ENCODE measurements at regions not wholly inside any gene's neighbourhood (a gene's known extent, or its start where the extent isn't known, plus 50 kb on each side); places are given as distances from the start of the nearest gene placed in this dataset.

DNA sequence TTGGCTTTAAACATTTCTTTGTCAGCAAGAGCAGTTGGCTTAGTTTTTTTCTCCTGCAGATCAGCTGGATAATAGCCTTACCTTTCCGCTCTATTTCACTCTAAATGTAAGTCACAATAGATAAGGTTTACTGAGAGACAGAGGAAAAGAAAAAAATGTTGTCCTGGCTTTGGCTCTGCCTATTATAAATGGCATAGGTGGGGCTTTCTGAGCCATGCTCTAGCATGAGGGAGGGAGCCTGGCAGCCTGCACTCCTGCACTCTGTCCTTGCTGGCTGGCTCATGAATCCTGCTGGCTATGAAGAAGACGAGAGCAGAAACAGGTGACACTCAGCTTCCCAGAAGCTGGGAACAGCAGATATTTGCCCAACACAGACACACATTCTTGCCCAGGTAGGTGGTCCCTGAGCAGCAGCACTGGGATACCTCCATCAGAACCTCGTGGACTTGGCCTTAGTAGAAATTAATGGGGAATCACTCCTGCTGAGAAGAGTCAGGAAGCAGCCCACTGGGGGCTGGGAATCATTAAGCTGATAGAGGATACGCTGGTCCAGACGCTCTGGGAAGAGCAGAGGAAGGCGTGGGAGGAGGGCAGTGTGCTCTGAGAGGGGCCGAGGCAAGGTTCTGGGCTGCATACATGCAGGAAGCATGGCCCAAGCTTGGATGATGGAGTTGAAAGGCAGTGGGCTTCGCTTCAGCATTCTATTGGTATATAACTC lies 514.4 kb upstream of the HS6ST1 start:
- TF ChIP-seq, protein P1, sequence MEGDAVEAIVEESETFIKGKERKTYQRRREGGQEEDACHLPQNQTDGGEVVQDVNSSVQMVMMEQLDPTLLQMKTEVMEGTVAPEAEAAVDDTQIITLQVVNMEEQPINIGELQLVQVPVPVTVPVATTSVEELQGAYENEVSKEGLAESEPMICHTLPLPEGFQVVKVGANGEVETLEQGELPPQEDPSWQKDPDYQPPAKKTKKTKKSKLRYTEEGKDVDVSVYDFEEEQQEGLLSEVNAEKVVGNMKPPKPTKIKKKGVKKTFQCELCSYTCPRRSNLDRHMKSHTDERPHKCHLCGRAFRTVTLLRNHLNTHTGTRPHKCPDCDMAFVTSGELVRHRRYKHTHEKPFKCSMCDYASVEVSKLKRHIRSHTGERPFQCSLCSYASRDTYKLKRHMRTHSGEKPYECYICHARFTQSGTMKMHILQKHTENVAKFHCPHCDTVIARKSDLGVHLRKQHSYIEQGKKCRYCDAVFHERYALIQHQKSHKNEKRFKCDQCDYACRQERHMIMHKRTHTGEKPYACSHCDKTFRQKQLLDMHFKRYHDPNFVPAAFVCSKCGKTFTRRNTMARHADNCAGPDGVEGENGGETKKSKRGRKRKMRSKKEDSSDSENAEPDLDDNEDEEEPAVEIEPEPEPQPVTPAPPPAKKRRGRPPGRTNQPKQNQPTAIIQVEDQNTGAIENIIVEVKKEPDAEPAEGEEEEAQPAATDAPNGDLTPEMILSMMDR (IDR thresholded peaks at IDR 0.05; ENCODE audit: low read length), result no peak
- no peak for TF ChIP-seq EZH2 (optimal IDR thresholded peaks at IDR 0.05; ENCODE audit: low read depth, low read length)
